Neural cell (in vitro differentiated cells): ENCODE measurements at regions not wholly inside any gene's neighbourhood (a gene's known extent, or its start where the extent isn't known, plus 50 kb on each side); places are given as distances from the start of the nearest gene placed in this dataset.

ENCODE experiments used
- CTCF ChIP-seq: fragments of 450-650 bp; IDR thresholded peaks from 2 replicates; pipeline ENCODE4 v1.5.1; 2014; ENCODE audit warnings: antibody characterized with exemption, mild to moderate bottlenecking, moderate library complexity; ENCODE audit not compliant: poor library complexity, severe bottlenecking
- EZH2 ChIP-seq: fragments of 200-600, 300-800 bp; shearing (Covaris generic), sonication (generic); IDR thresholded peaks from 2 replicates; pipeline ENCODE4 v1.6.1; 2014; ENCODE audit warnings: antibody characterized with exemption, low read length, borderline replicate concordance, mild to moderate bottlenecking; ENCODE audit not compliant: insufficient read depth, poor library complexity, severe bottlenecking
- MXI1 ChIP-seq: fragments of 450-650 bp; conservative IDR thresholded peaks from 2 replicates; pipeline ENCODE4 v1.6.1; 2014; ENCODE audit warnings: antibody characterized with exemption, mild to moderate bottlenecking; ENCODE audit not compliant: poor library complexity, severe bottlenecking
- POLR2AphosphoS5 ChIP-seq: IDR thresholded peaks from 2 replicates; pipeline ENCODE4 v1.6.1; 2012
- RAD21 ChIP-seq: fragments of 450-650 bp; conservative IDR thresholded peaks from 2 replicates; pipeline ENCODE4 v1.6.1; 2014; ENCODE audit warnings: antibody characterized with exemption, mild to moderate bottlenecking, moderate library complexity
- SMC3 ChIP-seq: fragments of 450-650 bp; conservative IDR thresholded peaks from 2 replicates; pipeline ENCODE4 v1.6.1; 2014; ENCODE audit warnings: antibody characterized with exemption, mild to moderate bottlenecking, moderate library complexity; ENCODE audit not compliant: poor library complexity
- TAF1 ChIP-seq: IDR thresholded peaks from 2 replicates; pipeline ENCODE4 v1.6.1; 2012; ENCODE audit warnings: low read depth
- TF ChIP-seq, protein P1 (sequence below): IDR thresholded peaks from 2 replicates; pipeline ENCODE4 v1.6.1; 2012; ENCODE audit warnings: borderline replicate concordance

- TF ChIP-seq EZH2 (no peak), CTCF (no peak), POLR2AphosphoS5 (no peak), RAD21 (no peak), SMC3 (no peak), MXI1 (no peak), TAF1 (no peak)
- TF ChIP-seq, protein P1, sequence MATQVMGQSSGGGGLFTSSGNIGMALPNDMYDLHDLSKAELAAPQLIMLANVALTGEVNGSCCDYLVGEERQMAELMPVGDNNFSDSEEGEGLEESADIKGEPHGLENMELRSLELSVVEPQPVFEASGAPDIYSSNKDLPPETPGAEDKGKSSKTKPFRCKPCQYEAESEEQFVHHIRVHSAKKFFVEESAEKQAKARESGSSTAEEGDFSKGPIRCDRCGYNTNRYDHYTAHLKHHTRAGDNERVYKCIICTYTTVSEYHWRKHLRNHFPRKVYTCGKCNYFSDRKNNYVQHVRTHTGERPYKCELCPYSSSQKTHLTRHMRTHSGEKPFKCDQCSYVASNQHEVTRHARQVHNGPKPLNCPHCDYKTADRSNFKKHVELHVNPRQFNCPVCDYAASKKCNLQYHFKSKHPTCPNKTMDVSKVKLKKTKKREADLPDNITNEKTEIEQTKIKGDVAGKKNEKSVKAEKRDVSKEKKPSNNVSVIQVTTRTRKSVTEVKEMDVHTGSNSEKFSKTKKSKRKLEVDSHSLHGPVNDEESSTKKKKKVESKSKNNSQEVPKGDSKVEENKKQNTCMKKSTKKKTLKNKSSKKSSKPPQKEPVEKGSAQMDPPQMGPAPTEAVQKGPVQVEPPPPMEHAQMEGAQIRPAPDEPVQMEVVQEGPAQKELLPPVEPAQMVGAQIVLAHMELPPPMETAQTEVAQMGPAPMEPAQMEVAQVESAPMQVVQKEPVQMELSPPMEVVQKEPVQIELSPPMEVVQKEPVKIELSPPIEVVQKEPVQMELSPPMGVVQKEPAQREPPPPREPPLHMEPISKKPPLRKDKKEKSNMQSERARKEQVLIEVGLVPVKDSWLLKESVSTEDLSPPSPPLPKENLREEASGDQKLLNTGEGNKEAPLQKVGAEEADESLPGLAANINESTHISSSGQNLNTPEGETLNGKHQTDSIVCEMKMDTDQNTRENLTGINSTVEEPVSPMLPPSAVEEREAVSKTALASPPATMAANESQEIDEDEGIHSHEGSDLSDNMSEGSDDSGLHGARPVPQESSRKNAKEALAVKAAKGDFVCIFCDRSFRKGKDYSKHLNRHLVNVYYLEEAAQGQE: no peak
These were observed 99.2 kb downstream of the PLXNA1 start for GRCh38 chr3:127082066-127082465.
